ENCODE measurements at regions not wholly inside any gene's neighbourhood (a gene's known extent, or its start where the extent isn't known, plus 50 kb on each side); places are given as distances from the start of the nearest gene placed in this dataset.

GRCh38 chr3:72515281-72515680 lies 333.0 kb downstream of the SHQ1 start:
- TF ChIP-seq CTCF (IDR thresholded peaks at IDR 0.05; ENCODE audit: low read depth, low read length) (no peak), POLR2A (IDR thresholded peaks at IDR 0.05; ENCODE audit: extremely low read depth, insufficient read length) (no peak), MYC (IDR thresholded peaks at IDR 0.05; ENCODE audit: low read depth, low read length) (no peak)
